B cell (primary cell): ENCODE measurements at regions not wholly inside any gene's neighbourhood (a gene's known extent, or its start where the extent isn't known, plus 50 kb on each side); places are given as distances from the start of the nearest gene placed in this dataset.

Source experiments
- CTCF ChIP-seq: fragments of 200-600 bp; IDR thresholded peaks from one replicate; pipeline ENCODE4 v1.8.0; 2022; ENCODE audit warnings: antibody characterized with exemption, mild to moderate bottlenecking
- EZH2 ChIP-seq: IDR thresholded peaks from 2 replicates; pipeline ENCODE4 v1.6.1; 2012; ENCODE audit warnings: borderline replicate concordance, low read depth, mild to moderate bottlenecking, moderate library complexity, low read length; ENCODE audit not compliant: insufficient read depth, poor library complexity, severe bottlenecking

DNA sequence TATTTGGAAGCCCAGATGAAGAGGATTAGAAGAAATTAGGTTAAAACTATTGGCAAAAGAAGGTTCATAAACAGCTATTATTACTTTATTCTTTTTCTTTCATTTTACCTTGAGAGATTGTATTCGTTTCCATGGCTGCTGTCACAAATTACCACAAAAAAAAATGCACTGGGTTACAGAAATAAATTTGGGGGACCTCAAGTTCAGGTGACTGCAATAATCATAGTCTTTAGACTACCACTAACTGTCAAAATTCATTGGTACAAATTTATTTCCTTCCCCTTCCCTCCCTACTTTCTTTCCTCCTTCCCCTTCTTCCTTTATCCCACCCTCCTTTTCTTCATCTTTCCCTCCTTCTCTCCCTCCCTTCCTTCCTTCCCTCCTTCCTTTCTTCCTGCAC, 217.8 kb upstream of the PIK3C3 start:
- TF ChIP-seq CTCF (no peak), EZH2 (no peak)
